ENCODE measurements at regions not wholly inside any gene's neighbourhood (a gene's known extent, or its start where the extent isn't known, plus 50 kb on each side); places are given as distances from the start of the nearest gene placed in this dataset.

GRCh38 chr7:91609525-91609924 is 271.0 kb downstream of the MTERF1 start:
- TF ChIP-seq CTCF (IDR thresholded peaks at IDR 0.05) (no peak), EZH2 (IDR thresholded peaks at IDR 0.05; ENCODE audit: borderline replicate concordance, insufficient read depth, low read depth, low read length, poor library complexity, severe bottlenecking) (no peak)
